Liver (tissue), 3 donors: ENCODE measurements at regions not wholly inside any gene's neighbourhood (a gene's known extent, or its start where the extent isn't known, plus 50 kb on each side); places are given as distances from the start of the nearest gene placed in this dataset.

Experiments used
- EGR1 ChIP-seq, 2 donors: IDR thresholded peaks; 2 replicates each; pipeline ENCODE4 v1.6.1; 2016 to 2018; ENCODE audit warnings: antibody characterized with exemption in 2 of 2, low read depth in 2 of 2
- JUND ChIP-seq, 2 donors: IDR thresholded peaks; 2 replicates each; pipeline ENCODE4 v1.6.1; 2016; ENCODE audit warnings: antibody characterized with exemption in 2 of 2
- RAD21 ChIP-seq, 2 donors: IDR thresholded peaks; 2 replicates each; pipeline ENCODE4 v1.6.1; 2016; ENCODE audit warnings: antibody characterized with exemption in 2 of 2, mild to moderate bottlenecking in 2 of 2
- RXRA ChIP-seq, 2 donors: IDR thresholded peaks; 2 replicates each; pipeline ENCODE4 v1.6.1; 2017 to 2018; ENCODE audit warnings: antibody characterized with exemption in 2 of 2, mild to moderate bottlenecking in 1 of 2
- SP1 ChIP-seq: IDR thresholded peaks from 2 replicates; pipeline ENCODE4 v1.6.1; 2018; ENCODE audit warnings: antibody characterized with exemption, mild to moderate bottlenecking
- TAF1 ChIP-seq: conservative IDR thresholded peaks from 2 replicates; pipeline ENCODE4 v1.6.1; 2016; ENCODE audit warnings: antibody characterized with exemption, mild to moderate bottlenecking
- TF ChIP-seq, protein P1 (sequence below): fragments of 150-350 bp; IDR thresholded peaks from 2 replicates; pipeline ENCODE4 v1.5.1; 2017; ENCODE audit warnings: improper control_type of control experiment, low read depth, low read length; ENCODE audit not compliant: missing input control
- TF ChIP-seq, protein P2 (sequence below): IDR thresholded peaks from 2 replicates; pipeline ENCODE4 v1.6.1; 2016; ENCODE audit warnings: antibody characterized with exemption, mild to moderate bottlenecking
- TF ChIP-seq, protein P3 (sequence below): IDR thresholded peaks from 2 replicates; pipeline ENCODE4 v1.6.1; 2016; ENCODE audit warnings: antibody characterized with exemption
- donor health status: healthy.
- donor health status: healthy.

DNA sequence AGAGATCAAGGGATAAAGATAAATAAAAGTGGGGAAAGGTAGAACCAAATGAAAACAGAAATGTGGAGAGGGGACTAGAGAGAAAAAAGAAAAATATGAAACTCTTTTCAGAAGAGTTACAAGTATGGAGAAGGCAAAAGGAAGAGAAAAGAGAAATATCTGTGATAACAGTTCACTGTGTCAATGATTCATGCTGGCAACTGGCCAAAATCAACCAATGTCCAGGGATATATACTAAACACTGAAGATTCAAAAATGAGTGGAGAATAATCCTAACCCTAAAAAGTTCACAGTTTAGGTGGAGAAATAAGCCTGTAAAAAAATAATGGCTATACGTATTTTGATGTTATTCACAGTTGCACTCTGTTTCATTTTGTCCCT is 372.3 kb upstream of the KITLG start:
- TF ChIP-seq, protein P1, sequence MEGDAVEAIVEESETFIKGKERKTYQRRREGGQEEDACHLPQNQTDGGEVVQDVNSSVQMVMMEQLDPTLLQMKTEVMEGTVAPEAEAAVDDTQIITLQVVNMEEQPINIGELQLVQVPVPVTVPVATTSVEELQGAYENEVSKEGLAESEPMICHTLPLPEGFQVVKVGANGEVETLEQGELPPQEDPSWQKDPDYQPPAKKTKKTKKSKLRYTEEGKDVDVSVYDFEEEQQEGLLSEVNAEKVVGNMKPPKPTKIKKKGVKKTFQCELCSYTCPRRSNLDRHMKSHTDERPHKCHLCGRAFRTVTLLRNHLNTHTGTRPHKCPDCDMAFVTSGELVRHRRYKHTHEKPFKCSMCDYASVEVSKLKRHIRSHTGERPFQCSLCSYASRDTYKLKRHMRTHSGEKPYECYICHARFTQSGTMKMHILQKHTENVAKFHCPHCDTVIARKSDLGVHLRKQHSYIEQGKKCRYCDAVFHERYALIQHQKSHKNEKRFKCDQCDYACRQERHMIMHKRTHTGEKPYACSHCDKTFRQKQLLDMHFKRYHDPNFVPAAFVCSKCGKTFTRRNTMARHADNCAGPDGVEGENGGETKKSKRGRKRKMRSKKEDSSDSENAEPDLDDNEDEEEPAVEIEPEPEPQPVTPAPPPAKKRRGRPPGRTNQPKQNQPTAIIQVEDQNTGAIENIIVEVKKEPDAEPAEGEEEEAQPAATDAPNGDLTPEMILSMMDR, result no peak
- TF ChIP-seq JUND (IDR thresholded peaks at IDR 0.05) (no peak), RXRA (IDR thresholded peaks at IDR 0.05) (no peak), TAF1 (no peak), SP1 (no peak), RAD21 (IDR thresholded peaks at IDR 0.05) (no peak), EGR1 (IDR thresholded peaks at IDR 0.05; ENCODE audit: low read depth in 2 of 2) (no peak)
- TF ChIP-seq, protein P2, sequence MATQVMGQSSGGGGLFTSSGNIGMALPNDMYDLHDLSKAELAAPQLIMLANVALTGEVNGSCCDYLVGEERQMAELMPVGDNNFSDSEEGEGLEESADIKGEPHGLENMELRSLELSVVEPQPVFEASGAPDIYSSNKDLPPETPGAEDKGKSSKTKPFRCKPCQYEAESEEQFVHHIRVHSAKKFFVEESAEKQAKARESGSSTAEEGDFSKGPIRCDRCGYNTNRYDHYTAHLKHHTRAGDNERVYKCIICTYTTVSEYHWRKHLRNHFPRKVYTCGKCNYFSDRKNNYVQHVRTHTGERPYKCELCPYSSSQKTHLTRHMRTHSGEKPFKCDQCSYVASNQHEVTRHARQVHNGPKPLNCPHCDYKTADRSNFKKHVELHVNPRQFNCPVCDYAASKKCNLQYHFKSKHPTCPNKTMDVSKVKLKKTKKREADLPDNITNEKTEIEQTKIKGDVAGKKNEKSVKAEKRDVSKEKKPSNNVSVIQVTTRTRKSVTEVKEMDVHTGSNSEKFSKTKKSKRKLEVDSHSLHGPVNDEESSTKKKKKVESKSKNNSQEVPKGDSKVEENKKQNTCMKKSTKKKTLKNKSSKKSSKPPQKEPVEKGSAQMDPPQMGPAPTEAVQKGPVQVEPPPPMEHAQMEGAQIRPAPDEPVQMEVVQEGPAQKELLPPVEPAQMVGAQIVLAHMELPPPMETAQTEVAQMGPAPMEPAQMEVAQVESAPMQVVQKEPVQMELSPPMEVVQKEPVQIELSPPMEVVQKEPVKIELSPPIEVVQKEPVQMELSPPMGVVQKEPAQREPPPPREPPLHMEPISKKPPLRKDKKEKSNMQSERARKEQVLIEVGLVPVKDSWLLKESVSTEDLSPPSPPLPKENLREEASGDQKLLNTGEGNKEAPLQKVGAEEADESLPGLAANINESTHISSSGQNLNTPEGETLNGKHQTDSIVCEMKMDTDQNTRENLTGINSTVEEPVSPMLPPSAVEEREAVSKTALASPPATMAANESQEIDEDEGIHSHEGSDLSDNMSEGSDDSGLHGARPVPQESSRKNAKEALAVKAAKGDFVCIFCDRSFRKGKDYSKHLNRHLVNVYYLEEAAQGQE, result no peak
- TF ChIP-seq, protein P3, sequence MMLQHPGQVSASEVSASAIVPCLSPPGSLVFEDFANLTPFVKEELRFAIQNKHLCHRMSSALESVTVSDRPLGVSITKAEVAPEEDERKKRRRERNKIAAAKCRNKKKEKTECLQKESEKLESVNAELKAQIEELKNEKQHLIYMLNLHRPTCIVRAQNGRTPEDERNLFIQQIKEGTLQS, result no peak
